Esophagus (tissue), 2 donors: ENCODE measurements at regions not wholly inside any gene's neighbourhood (a gene's known extent, or its start where the extent isn't known, plus 50 kb on each side); places are given as distances from the start of the nearest gene placed in this dataset.
"Not testable (repeated sequence)": the region's sequence is repeated elsewhere in the genome, so short reads cannot be mapped to it uniquely, and the experiment has no call there.

Experiments used
- H3K27ac ChIP-seq, 2 donors: one replicate each; pipeline ENCODE4 v1.5.1; 2013; ENCODE audit warnings: low read depth in 2 of 2, mild to moderate bottlenecking in 2 of 2, inconsistent platforms in 1 of 2, low read length in 1 of 2, moderate library complexity in 1 of 2
- H3K27me3 ChIP-seq, 2 donors: one replicate each; pipeline ENCODE4 v1.6.1; 2013; ENCODE audit warnings: low read length in 2 of 2, control low read depth in 1 of 2, mild to moderate bottlenecking in 1 of 2; ENCODE audit not compliant: insufficient read depth in 2 of 2, control insufficient read depth in 1 of 2
- H3K36me3 ChIP-seq, 2 donors: one replicate each; pipeline ENCODE4 v1.6.1; 2013; ENCODE audit warnings: low read length in 1 of 2; ENCODE audit not compliant: control insufficient read depth in 2 of 2, insufficient read depth in 2 of 2
- H3K4me1 ChIP-seq, 2 donors: one replicate each; pipeline ENCODE4 v1.6.1; 2013; ENCODE audit warnings: low read length in 1 of 2; ENCODE audit not compliant: control insufficient read depth in 2 of 2, insufficient read depth in 2 of 2
- H3K4me3 ChIP-seq, 2 donors: one replicate each; pipeline ENCODE4 v1.5.1; 2013; ENCODE audit warnings: low read length in 2 of 2, mild to moderate bottlenecking in 2 of 2, low read depth in 1 of 2, moderate library complexity in 1 of 2
- H3K9me3 ChIP-seq, 2 donors: one replicate each; pipeline ENCODE4 v1.6.1; 2013; ENCODE audit warnings: mild to moderate bottlenecking in 2 of 2, low read depth in 1 of 2, low read length in 1 of 2, moderate library complexity in 1 of 2; ENCODE audit not compliant: control insufficient read depth in 2 of 2, insufficient read depth in 1 of 2
- WGBS, 2 donors: extraction: QIAGEN DNeasy Blood & Tissue Kit; methylation state at CpG; one replicate each; pipeline ENCODE4 v1.1.7; 2013; 5-methylcytosine and 5-hydroxymethylcytosine counted together
- donor health status: healthy with polysubstance abuse.
- donor health status: Bipolar disorder and iron deficiency.

- H3K36me3 ChIP-seq, H3K27ac ChIP-seq, H3K4me3 ChIP-seq, H3K9me3 ChIP-seq, H3K4me1 ChIP-seq, H3K27me3 ChIP-seq: not testable (repeated sequence)
- 97 to 100% methylated on average over 1 of the region's 1 CpG for WGBS, 2 donors
These were observed 51.9 kb upstream of the MFGE8 start for GRCh38 chr15:88965097-88965496.

DNA sequence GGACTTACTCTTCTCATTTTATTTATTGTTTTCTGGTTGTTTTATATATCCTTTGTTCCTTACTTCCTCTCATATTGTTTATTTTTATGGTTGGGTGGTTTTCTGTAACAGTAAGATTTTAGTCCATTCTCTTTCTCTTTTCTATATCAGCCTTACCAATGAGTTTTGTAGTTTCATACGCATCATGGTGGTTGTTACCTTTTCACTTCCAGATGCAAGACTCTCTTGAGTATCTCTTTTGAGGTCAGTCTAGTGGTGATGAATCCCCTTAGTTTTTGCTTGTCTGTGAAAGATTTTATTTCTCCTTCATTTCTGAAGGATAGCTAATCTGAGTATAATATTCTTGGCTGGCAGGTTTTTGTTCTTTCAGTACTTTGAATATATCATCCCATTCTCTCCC lies 57.1 kb upstream of the MFGE8 start:
- H3K9me3 ChIP-seq, result peaks cover 3% of the 10 kb centered on the region in 2 donors
- WGBS, 2 donors, result 39 to 53% methylated on average over 1 of the region's 1 CpG
- no peaks in the 10 kb centered on the region for H3K27me3 ChIP-seq
- no peak overlapping the region for H3K27ac ChIP-seq
- H3K36me3 ChIP-seq, result no peaks in the 10 kb centered on the region
- no peak overlapping the region for H3K4me3 ChIP-seq
- no peaks in the 10 kb centered on the region for H3K4me1 ChIP-seq

DNA sequence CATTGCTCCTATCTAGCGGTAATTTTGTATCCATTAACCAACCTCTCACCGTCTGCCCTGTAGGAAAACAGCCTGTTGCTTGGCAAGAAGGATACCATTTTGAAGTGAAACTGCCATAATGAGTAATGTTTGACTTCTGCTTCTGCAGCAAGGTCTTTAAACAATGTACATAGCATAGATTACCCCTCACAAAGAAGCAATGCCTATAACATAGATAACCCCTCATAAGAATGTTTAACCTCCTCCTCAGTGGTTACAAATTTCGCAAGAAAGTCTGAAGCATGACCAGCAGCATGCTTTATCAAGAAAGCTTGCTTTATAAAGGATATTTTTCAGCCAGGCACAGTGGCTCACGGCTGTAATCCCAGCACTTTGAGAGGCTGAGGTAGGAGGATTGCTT lies 61.2 kb upstream of the MFGE8 start:
- no peak overlapping the region for H3K4me3 ChIP-seq
- peaks cover 0 to 3% of the 10 kb centered on the region in 2 donors for H3K27me3 ChIP-seq
- WGBS, 2 donors, result 49 to 60% methylated on average over 4 of the region's 4 CpGs
- H3K4me1 ChIP-seq, result no peaks in the 10 kb centered on the region
- H3K27ac ChIP-seq, result no peak overlapping the region
- peaks cover 3% of the 10 kb centered on the region in 2 donors for H3K9me3 ChIP-seq
- no peaks in the 10 kb centered on the region for H3K36me3 ChIP-seq

- Histone ChIP-seq H3K27me3 (peaks cover 0 to 3% of the 10 kb centered on the region in 2 donors), H3K9me3 (peaks cover under 1% of the 10 kb centered on the region in 2 donors), H3K36me3 (no peaks in the 10 kb centered on the region), H3K4me3 (no peak overlapping the region), H3K4me1 (no peaks in the 10 kb centered on the region), H3K27ac (no peak overlapping the region)
These were observed 62.7 kb upstream of the MFGE8 start for GRCh38 chr15:88975891-88976290.

GRCh38 chr15:88976656-88977055 lies 63.5 kb upstream of the MFGE8 start:
- no peak overlapping the region for H3K27ac ChIP-seq
- no peaks in the 10 kb centered on the region for H3K36me3 ChIP-seq
- no peaks in the 10 kb centered on the region for H3K4me1 ChIP-seq
- H3K9me3 ChIP-seq, result no peaks in the 10 kb centered on the region
- H3K27me3 ChIP-seq, result peaks cover 0 to 3% of the 10 kb centered on the region in 2 donors
- WGBS, 2 donors, result 84 to 89% methylated on average over 2 of the region's 2 CpGs
- no peak overlapping the region for H3K4me3 ChIP-seq

- Histone ChIP-seq H3K4me1 (no peaks in the 10 kb centered on the region), H3K27ac (no peak overlapping the region), H3K9me3 (no peaks in the 10 kb centered on the region), H3K27me3 (peaks cover 0 to 3% of the 10 kb centered on the region in 2 donors), H3K4me3 (no peak overlapping the region), H3K36me3 (no peaks in the 10 kb centered on the region)
- WGBS, 2 donors, result 59 to 68% methylated on average over 8 of the region's 8 CpGs
These were observed 66.5 kb upstream of the MFGE8 start for GRCh38 chr15:88979674-88980073.

DNA sequence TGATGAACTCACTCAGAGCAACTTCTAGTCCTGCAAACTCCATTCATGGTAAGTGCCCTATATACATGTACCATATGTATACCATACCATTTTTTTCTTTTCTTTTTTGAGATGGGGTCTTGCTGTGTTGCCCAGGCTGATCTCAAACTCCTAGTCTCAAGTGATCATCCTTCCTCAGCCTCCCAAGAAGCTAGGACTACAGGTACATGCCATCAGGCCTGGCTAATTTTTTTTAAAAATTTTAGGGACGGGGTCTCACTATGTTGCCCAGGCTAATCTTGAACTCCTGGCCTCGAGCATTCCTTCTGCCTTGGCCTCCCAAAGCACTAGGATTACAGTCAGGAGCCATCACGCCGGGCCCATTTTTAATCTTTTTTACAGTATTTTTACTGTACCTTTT lies 67.3 kb upstream of the MFGE8 start:
- Histone ChIP-seq H3K9me3 (no peaks in the 10 kb centered on the region), H3K36me3 (no peaks in the 10 kb centered on the region), H3K27me3 (peaks cover 0 to 3% of the 10 kb centered on the region in 2 donors), H3K4me1 (no peaks in the 10 kb centered on the region), H3K27ac (no peak overlapping the region), H3K4me3 (no peak overlapping the region)
- WGBS, 2 donors, result 84 to 90% methylated on average over 4 of the region's 4 CpGs

GRCh38 chr15:88981244-88982215 lies 68.4 kb upstream of the MFGE8 start:
- H3K4me3 ChIP-seq, result no peak overlapping the region
- WGBS, 2 donors, result 73% methylated on average over 15 of the region's 15 CpGs
- no peaks in the 10 kb centered on the region for H3K4me1 ChIP-seq
- no peaks in the 10 kb centered on the region for H3K9me3 ChIP-seq
- H3K27me3 ChIP-seq, result no peaks in the 10 kb centered on the region
- H3K27ac ChIP-seq, result no peak overlapping the region
- H3K36me3 ChIP-seq, result no peaks in the 10 kb centered on the region

GRCh38 chr15:88982304-88982945 lies 69.2 kb upstream of the MFGE8 start:
- Histone ChIP-seq H3K27me3 (no peaks in the 10 kb centered on the region), H3K36me3 (no peaks in the 10 kb centered on the region), H3K4me3 (no peak overlapping the region), H3K27ac (no peak overlapping the region), H3K9me3 (no peaks in the 10 kb centered on the region), H3K4me1 (no peaks in the 10 kb centered on the region)
- 60 to 64% methylated on average over 7 of the region's 7 CpGs for WGBS, 2 donors
